Neural cell (in vitro differentiated cells): ENCODE measurements at regions not wholly inside any gene's neighbourhood (a gene's known extent, or its start where the extent isn't known, plus 50 kb on each side); places are given as distances from the start of the nearest gene placed in this dataset.

Experiments used
- H2AFZ ChIP-seq: fragments of 200-600, 300-800 bp; sonication (generic), shearing (Covaris generic); 2 replicates; pipeline ENCODE4 v1.6.0; 2014; ENCODE audit warnings: low read depth, mild to moderate bottlenecking, antibody characterized with exemption, low read length, moderate library complexity
- H3F3A ChIP-seq: fragments of 200-600 bp; shearing (Covaris generic); 2 replicates; pipeline ENCODE4 v1.6.1; 2016; ENCODE audit warnings: mild to moderate bottlenecking, moderate library complexity, mixed read lengths, antibody characterized with exemption, low read length; ENCODE audit not compliant: insufficient read depth, poor library complexity, severe bottlenecking
- H3K27ac ChIP-seq: fragments of 200-600, 300-800 bp; sonication (generic), shearing (Covaris generic); 2 replicates; pipeline ENCODE4 v1.5.1; 2014; ENCODE audit warnings: mild to moderate bottlenecking, low read length, moderate library complexity
- H3K27me3 ChIP-seq: fragments of 300-800, 200-600 bp; sonication (generic), shearing (Covaris generic); 2 replicates; pipeline ENCODE4 v1.6.0; 2014; ENCODE audit warnings: mild to moderate bottlenecking, low read depth, low read length, moderate library complexity; ENCODE audit not compliant: insufficient read depth
- H3K36me3 ChIP-seq: fragments of 300-800, 200-600 bp; sonication (generic), shearing (Covaris generic); 2 replicates; pipeline ENCODE4 v1.5.1; 2014; ENCODE audit warnings: mild to moderate bottlenecking, antibody characterized with exemption, low read length, moderate library complexity; ENCODE audit not compliant: insufficient read depth
- H3K4me2 ChIP-seq: fragments of 300-800, 200-600 bp; sonication (generic), shearing (Covaris generic); 2 replicates; pipeline ENCODE4 v1.6.0; 2014; ENCODE audit warnings: mild to moderate bottlenecking, low read length
- H3K4me3 ChIP-seq: fragments of 300-800, 200-600 bp; sonication (generic), shearing (Covaris generic); 2 replicates; pipeline ENCODE4 v1.5.1; 2014; ENCODE audit warnings: mild to moderate bottlenecking, low read length, moderate library complexity
- H3K79me2 ChIP-seq: fragments of 200-600 bp; shearing (Covaris generic); replicated peaks from 2 replicates; pipeline ENCODE4 v1.6.0; 2014; ENCODE audit warnings: mild to moderate bottlenecking, low read length, moderate library complexity; ENCODE audit not compliant: insufficient read depth
- H3K9ac ChIP-seq: fragments of 300-800, 200-600 bp; sonication (generic), shearing (Covaris generic); 2 replicates; pipeline ENCODE4 v1.6.1; 2016; ENCODE audit warnings: mild to moderate bottlenecking, low read length, mixed read lengths
- H3K9me2 ChIP-seq: fragments of 200-600 bp; shearing (Covaris generic); 2 replicates; pipeline ENCODE4 v1.6.1; 2016; ENCODE audit warnings: mild to moderate bottlenecking, low read length, mixed read lengths; ENCODE audit not compliant: insufficient read depth
- H3K9me3 ChIP-seq: fragments of 200-600, 300-800 bp; sonication (generic), shearing (Covaris generic); 2 replicates; pipeline ENCODE4 v1.6.1; 2016; ENCODE audit warnings: mild to moderate bottlenecking, mixed run types, low read length, moderate library complexity, mixed read lengths
- H4K20me1 ChIP-seq: fragments of 200-600 bp; shearing (Covaris generic); 2 replicates; pipeline ENCODE4 v1.6.1; 2016; ENCODE audit warnings: mild to moderate bottlenecking, mixed run types; ENCODE audit not compliant: insufficient read depth
- CTCF ChIP-seq: fragments of 450-650 bp; IDR thresholded peaks from 2 replicates; pipeline ENCODE4 v1.5.1; 2014; ENCODE audit warnings: antibody characterized with exemption, mild to moderate bottlenecking, moderate library complexity; ENCODE audit not compliant: poor library complexity, severe bottlenecking
- EP300 ChIP-seq: fragments of 450-650 bp; conservative IDR thresholded peaks from 2 replicates; pipeline ENCODE4 v1.6.1; 2014; ENCODE audit warnings: antibody characterized with exemption, mild to moderate bottlenecking, moderate library complexity; ENCODE audit not compliant: poor library complexity, severe bottlenecking
- EZH2 ChIP-seq: fragments of 200-600, 300-800 bp; shearing (Covaris generic), sonication (generic); IDR thresholded peaks from 2 replicates; pipeline ENCODE4 v1.6.1; 2014; ENCODE audit warnings: antibody characterized with exemption, low read length, borderline replicate concordance, mild to moderate bottlenecking; ENCODE audit not compliant: insufficient read depth, poor library complexity, severe bottlenecking
- MXI1 ChIP-seq: fragments of 450-650 bp; conservative IDR thresholded peaks from 2 replicates; pipeline ENCODE4 v1.6.1; 2014; ENCODE audit warnings: antibody characterized with exemption, mild to moderate bottlenecking; ENCODE audit not compliant: poor library complexity, severe bottlenecking
- POLR2AphosphoS5 ChIP-seq: IDR thresholded peaks from 2 replicates; pipeline ENCODE4 v1.6.1; 2012
- RAD21 ChIP-seq: fragments of 450-650 bp; conservative IDR thresholded peaks from 2 replicates; pipeline ENCODE4 v1.6.1; 2014; ENCODE audit warnings: antibody characterized with exemption, mild to moderate bottlenecking, moderate library complexity
- REST ChIP-seq: IDR thresholded peaks from 2 replicates; pipeline ENCODE4 v1.6.1; 2012; ENCODE audit warnings: borderline replicate concordance
- SMC3 ChIP-seq: fragments of 450-650 bp; conservative IDR thresholded peaks from 2 replicates; pipeline ENCODE4 v1.6.1; 2014; ENCODE audit warnings: antibody characterized with exemption, mild to moderate bottlenecking, moderate library complexity; ENCODE audit not compliant: poor library complexity
- TAF1 ChIP-seq: IDR thresholded peaks from 2 replicates; pipeline ENCODE4 v1.6.1; 2012; ENCODE audit warnings: low read depth

- H3K4me2 ChIP-seq = no peak overlapping the region
Observed at GRCh38 chr13:50448535-50448998, 394.9 kb downstream of the DLEU7 start.

GRCh38 chr13:50449465-50449864 lies 394.0 kb downstream of the DLEU7 start:
- no peak overlapping the region for H3K4me3 ChIP-seq
- no peak for TF ChIP-seq EP300
- TF ChIP-seq MXI1 = no peak
- TF ChIP-seq POLR2AphosphoS5 = no peak
- TF ChIP-seq TAF1 = no peak
- no peak overlapping the region for H3K4me2 ChIP-seq
- no peaks in the 10 kb centered on the region for H3K79me2 ChIP-seq
- H3F3A ChIP-seq = no peaks in the 10 kb centered on the region
- H3K9me3 ChIP-seq = no peaks in the 10 kb centered on the region
- no peaks in the 10 kb centered on the region for H3K27me3 ChIP-seq
- H4K20me1 ChIP-seq = no peaks in the 10 kb centered on the region
- no peak overlapping the region for H2AFZ ChIP-seq
- no peaks in the 10 kb centered on the region for H3K36me3 ChIP-seq
- no peak overlapping the region for H3K27ac ChIP-seq
- H3K9ac ChIP-seq = no peak overlapping the region
- no peaks in the 10 kb centered on the region for H3K9me2 ChIP-seq

More at GRCh38 chr13:50448535-50448998, 394.9 kb downstream of the DLEU7 start:
- no peaks in the 10 kb centered on the region for H3K9me2 ChIP-seq
- H3F3A ChIP-seq = no peaks in the 10 kb centered on the region
- H3K27ac ChIP-seq = no peak overlapping the region
- no peak overlapping the region for H2AFZ ChIP-seq
- H3K36me3 ChIP-seq = no peaks in the 10 kb centered on the region
- no peaks in the 10 kb centered on the region for H3K27me3 ChIP-seq
- no peaks in the 10 kb centered on the region for H3K9me3 ChIP-seq
- H3K4me3 ChIP-seq = no peak overlapping the region
- no peaks in the 10 kb centered on the region for H3K79me2 ChIP-seq
- no peak overlapping the region for H3K9ac ChIP-seq
- no peaks in the 10 kb centered on the region for H4K20me1 ChIP-seq
- TF ChIP-seq RAD21 = no peak
- TF ChIP-seq CTCF = no peak
- no peak for TF ChIP-seq TAF1
- no peak for TF ChIP-seq REST
- no peak for TF ChIP-seq MXI1
- no peak for TF ChIP-seq EZH2
- no peak for TF ChIP-seq EP300
- no peak for TF ChIP-seq SMC3
- no peak for TF ChIP-seq POLR2AphosphoS5

GRCh38 chr13:50450279-50450678 lies 393.2 kb downstream of the DLEU7 start:
- no peak overlapping the region for H3K4me3 ChIP-seq
- H3K79me2 ChIP-seq = no peaks in the 10 kb centered on the region
- TF ChIP-seq REST = no peak
- no peak for TF ChIP-seq POLR2AphosphoS5
- TF ChIP-seq SMC3 = no peak
- no peak for TF ChIP-seq MXI1
- TF ChIP-seq RAD21 = no peak
- TF ChIP-seq CTCF = no peak
- TF ChIP-seq EP300 = no peak
- no peak for TF ChIP-seq EZH2
- no peak for TF ChIP-seq TAF1
- no peaks in the 10 kb centered on the region for H4K20me1 ChIP-seq
- H3K9ac ChIP-seq = no peak overlapping the region
- H3F3A ChIP-seq = no peaks in the 10 kb centered on the region
- no peaks in the 10 kb centered on the region for H3K36me3 ChIP-seq
- H3K27ac ChIP-seq = no peak overlapping the region
- H3K4me2 ChIP-seq = no peak overlapping the region
- no peaks in the 10 kb centered on the region for H3K9me2 ChIP-seq
- H2AFZ ChIP-seq = no peak overlapping the region
- no peaks in the 10 kb centered on the region for H3K9me3 ChIP-seq
- H3K27me3 ChIP-seq = no peaks in the 10 kb centered on the region
